HG02678 (cell line): ENCODE measurements at regions not wholly inside any gene's neighbourhood (a gene's known extent, or its start where the extent isn't known, plus 50 kb on each side); places are given as distances from the start of the nearest gene placed in this dataset.
"Not testable (repeated sequence)": the region's sequence is repeated elsewhere in the genome, so short reads cannot be mapped to it uniquely, and the experiment has no call there.

Experiments
- ATAC-seq: cut with Tn5 transposase; IDR thresholded peaks from one replicate; pipeline ENCODE4 v1.9.1; 2021; ENCODE audit warnings: mild to moderate bottlenecking, moderate library complexity; ENCODE audit not compliant: unreplicated experiment

DNA sequence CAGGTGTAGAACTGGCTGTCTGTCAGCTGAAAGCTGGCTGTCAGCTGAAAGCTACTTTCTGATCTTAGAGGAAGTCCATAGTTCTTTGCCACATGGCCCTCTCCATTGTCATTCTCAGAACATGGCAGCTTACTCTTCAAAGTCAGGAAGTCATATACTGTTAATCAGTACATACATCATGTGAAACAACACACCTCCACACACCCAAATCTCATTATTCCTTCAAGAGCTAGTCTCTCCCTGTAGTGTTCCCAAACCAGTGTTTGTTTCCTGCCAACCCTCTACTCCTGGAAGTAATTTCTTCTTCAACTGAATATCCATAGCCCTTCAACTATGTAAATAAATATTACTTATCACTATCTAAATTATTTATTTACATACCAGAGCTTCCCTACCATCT, 58.9 kb downstream of the OR5AK2 start:
- ATAC-seq = no peak

GRCh38 chr11:57049749-57050148, 61.0 kb downstream of the OR5AK2 start:
- no peak for ATAC-seq

- no peak for ATAC-seq
These were observed 66.1 kb downstream of the OR5AK2 start for GRCh38 chr11:57054817-57055216.

DNA sequence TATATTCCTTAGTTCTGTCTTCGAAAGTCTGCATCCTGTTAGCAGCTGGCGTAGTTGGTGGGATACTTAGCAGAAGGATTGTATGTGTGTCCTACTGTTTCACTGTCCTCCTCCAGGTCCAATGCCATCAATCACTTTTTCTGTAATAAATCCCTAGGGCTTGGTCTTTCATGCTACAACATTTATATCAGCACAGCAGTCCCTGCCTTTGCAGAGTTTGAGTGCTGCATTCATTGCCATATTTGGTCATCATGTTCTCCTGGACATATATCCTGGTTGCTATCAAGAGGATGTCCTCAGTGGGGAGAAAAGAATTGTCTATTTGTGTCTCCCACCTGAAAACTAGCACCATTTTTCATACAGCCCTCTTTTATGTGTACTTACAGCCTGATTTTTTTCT, 67.0 kb downstream of the OR5AK2 start:
- ATAC-seq = no peak

DNA sequence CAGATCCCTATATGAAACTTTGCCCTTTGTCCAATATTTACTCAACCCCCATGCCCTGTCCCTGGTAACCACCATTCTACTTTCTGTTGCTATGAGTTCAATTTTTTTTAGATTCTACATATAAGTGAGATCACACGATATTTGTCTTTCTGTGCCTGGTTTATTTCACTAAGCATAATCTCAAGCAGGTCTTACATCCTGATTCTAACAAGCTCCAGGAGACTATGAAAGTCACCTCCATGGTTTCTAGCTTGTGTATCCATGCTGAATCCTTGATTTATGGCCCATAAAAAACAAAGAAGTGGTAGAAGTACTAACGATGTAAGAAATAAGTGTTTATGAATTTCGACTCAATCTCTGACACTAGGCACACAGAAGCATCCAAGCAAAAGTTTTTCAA, 68.0 kb downstream of the OR5AK2 start:
- ATAC-seq = no peak

DNA sequence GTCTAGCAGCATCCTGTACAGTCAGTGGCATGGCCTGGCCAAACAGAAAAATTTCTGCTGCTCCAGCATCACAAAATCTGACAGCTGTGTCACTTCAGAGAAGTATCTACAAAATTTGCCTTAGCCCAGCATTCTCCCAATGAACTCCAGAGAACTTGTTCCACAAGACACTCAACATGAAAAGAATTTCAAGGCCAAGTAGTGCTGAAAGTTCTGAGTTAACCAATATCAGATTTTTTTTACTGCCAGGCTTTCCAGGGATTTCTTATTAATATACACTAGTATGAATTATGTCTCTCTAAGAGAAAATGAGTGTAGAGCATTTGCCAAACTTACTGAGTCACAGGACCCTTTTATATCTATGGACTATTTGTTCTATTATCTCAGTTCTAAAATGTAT, 68.8 kb downstream of the OR5AK2 start:
- ATAC-seq = no peak

- ATAC-seq = not testable (repeated sequence)
These were observed 74.2 kb downstream of the OR5AK2 start for GRCh38 chr11:57062957-57063356.

DNA sequence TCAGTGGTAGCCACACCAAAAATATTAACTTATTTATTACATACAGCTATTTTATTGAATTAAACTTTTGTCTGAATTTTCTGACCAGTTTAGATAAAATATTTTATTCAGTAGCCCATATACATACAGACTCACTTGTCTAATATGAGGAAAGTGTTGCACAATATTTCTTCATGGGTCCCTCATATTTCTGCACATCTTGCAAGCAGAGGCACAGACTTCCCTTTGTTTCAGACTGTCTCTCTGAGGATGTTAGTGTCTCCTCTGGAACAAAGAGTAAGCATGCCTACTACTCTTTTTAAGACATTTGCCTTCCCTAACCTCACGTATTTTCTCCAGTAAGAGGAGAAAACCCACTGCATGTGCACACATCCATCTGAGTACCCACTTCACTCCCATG, 81.2 kb downstream of the OR5AK2 start:
- ATAC-seq = no peak

- no peak for ATAC-seq
These were observed 83.1 kb downstream of the OR5AK2 start for GRCh38 chr11:57071829-57072228.

GRCh38 chr11:57072640-57073039, 83.9 kb downstream of the OR5AK2 start:
- ATAC-seq = no peak

DNA sequence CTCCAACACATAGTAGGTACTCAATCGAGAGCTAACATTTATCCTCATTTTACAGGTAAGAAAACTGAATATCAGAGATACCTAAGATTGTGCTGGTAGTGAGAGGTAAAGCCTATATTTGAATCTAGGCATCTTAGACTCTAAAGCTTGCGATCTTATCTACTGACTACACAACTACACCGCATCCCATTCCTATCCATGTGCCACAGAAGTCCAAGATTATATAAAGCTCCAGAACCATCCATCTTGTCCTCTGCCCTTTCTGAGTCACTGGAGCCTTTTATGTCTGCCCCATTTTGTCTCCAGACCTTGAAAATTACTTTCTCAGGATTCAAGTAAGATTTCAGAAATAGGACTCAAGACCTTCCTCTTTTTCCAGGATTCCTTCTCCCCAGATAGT, 84.4 kb downstream of the OR5AK2 start:
- ATAC-seq = no peak

- ATAC-seq = no peak
These were observed 92.6 kb downstream of the OR5AK2 start for GRCh38 chr11:57081356-57081755.

- no peak for ATAC-seq
These were observed 93.4 kb downstream of the OR5AK2 start for GRCh38 chr11:57082125-57082524.

GRCh38 chr11:57083641-57084385, 95.1 kb downstream of the OR5AK2 start:
- ATAC-seq = no peak

DNA sequence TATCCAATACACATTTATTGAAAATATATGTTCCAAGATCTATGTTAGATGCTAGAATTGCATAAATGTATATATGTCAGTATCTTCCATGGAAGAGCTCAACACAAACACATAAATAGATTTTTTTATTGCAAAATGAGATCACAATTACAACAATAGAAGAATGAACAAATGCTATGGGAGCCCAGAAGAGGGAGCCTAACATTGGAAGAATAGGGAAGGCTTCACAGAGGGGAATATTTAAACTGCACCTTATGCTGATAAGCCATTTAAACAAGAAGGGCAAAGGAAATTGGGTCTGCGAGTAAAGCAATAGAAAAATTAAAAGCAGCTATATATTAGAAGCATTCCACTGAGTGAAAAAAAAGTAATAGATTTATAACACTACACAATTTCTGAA, 96.1 kb upstream of the LRRC55 start:
- no peak for ATAC-seq

- no peak for ATAC-seq
These were observed 93.8 kb upstream of the LRRC55 start for GRCh38 chr11:57087991-57088390.

DNA sequence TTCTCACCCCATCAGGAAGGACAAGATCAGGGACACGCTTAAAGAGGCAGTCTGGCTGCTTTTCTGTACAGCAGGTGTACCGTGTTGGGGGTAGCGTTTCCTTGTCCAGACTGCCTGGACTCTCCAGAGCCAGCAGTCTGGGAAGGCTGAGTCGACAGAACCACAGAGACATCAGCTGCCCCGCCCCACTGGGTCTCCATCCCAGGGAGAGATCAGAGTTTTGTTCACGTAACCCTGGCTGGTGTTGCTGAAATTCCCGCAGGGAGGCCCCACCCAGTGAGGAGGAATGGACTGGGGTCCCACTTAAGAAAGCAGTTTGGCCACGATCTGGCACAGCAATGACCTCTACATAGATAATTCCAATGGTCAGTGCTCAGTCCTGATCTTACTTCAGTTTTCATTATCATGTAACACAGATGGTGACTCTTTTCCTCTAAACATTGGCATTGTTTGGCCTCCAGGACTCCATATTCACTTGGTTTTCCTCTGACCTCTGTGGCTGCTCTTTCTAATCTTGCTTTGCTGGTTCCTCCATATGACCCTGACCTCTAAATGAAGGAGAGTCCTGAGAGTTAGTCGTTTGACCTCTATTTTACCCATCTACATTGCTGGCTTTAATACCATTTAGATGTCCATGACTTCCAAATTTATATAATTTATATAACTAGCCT, 89.6 kb upstream of the LRRC55 start:
- no peak for ATAC-seq

DNA sequence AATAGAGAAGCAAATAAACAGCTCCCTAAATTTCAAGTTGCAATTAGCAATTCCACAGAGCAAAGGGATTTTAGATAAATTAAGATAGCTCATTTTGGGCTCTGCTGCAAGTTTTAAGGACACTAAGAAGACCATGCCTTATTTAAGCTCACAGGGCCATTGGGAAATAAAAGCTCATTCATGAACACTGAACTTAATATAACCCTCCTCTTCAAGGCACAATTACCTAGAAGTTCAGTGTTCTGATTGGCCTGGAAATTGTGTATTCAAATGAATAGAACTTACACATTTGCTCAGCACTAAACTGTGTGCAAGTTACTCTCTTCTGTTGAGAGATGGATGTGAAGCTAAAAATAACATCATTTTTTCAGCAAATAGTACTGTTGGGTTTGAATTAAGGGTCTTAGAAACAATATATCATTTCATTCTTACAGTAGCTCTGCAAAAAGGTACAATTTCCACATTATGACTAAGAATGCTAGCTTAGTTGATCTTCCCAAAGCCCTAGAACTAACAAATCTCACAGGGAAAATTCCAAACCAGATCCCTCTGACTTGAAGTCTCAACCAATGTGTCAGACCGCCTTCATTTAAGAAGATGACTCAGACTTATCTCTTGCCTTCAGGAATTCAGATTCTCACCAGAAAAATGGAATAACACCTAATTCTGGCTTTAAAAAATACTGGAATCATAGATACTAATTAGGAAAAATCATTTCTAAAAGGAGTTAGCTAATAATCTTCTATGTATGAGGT, 87.4 kb upstream of the LRRC55 start:
- no peak for ATAC-seq

DNA sequence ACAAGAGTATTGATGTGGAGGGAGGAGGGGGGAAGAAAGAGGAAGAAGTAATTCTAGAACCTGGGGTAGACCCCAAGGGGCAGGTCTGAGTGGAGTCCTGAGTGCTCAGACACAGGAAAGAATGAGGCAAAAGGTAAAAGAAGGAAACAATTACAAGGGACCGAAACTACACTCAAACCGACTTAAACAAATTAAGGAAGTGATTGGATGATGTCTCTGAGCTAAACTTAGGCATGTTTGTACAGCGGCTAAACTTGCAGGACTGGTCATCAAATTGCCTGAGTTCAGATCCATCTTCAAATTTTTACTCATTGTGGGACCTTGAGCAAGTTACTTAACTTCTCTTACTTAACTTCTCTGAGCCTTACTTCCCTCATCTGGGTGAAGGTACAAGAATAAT, 86.3 kb upstream of the LRRC55 start:
- no peak for ATAC-seq

GRCh38 chr11:57095896-57096295, 85.9 kb upstream of the LRRC55 start:
- no peak for ATAC-seq

- ATAC-seq = no peak
These were observed 84.6 kb upstream of the LRRC55 start for GRCh38 chr11:57097149-57097548.

- ATAC-seq = no peak
These were observed 83.6 kb upstream of the LRRC55 start for GRCh38 chr11:57098191-57098590.
